Stimulated activated CD8-positive, alpha-beta memory T cell treated with anti-CD3 and anti-CD28 coated beads, Interleukin-2, amount 100 ng/mL, for 1 hour (primary cell): ENCODE measurements at regions not wholly inside any gene's neighbourhood (a gene's known extent, or its start where the extent isn't known, plus 50 kb on each side); places are given as distances from the start of the nearest gene placed in this dataset.
"Not testable (repeated sequence)": the region's sequence is repeated elsewhere in the genome, so short reads cannot be mapped to it uniquely, and the experiment has no call there.

Experiments used
- DNase-seq, 2 donors: peaks; one replicate each; pipeline ENCODE4 v3.0.0-alpha.2; 2020; ENCODE audit warnings: low read depth in 2 of 2

GRCh38 chr13:71214821-71215220 is 652.2 kb downstream of the DACH1 start:
- DNase-seq: no peak

DNA sequence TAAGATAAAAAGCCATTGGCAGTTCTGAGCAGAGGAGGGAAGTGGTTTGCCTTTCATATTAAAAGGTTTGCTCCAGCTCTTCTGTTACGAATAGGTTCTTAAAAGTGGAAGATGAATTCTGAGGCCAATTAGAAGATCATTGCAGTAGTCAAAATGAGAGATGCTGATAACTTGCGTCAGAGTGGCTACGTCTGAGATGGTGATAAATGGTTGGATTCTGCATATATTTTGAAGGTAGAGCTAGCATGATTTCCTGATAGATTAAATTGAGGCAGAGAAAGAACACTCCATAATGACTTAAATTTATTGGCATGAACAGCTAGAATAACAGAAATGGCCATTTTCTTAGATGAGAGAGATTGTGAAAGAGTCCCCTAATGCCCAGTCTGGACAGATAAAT is 652.6 kb downstream of the DACH1 start:
- no peak for DNase-seq

GRCh38 chr13:71213252-71213821 is 653.7 kb downstream of the DACH1 start:
- DNase-seq: no peak

- no peak for DNase-seq
These were observed 656.1 kb downstream of the DACH1 start for GRCh38 chr13:71210861-71211260.

- no peak for DNase-seq
These were observed 657.8 kb downstream of the DACH1 start for GRCh38 chr13:71209217-71209616.

DNA sequence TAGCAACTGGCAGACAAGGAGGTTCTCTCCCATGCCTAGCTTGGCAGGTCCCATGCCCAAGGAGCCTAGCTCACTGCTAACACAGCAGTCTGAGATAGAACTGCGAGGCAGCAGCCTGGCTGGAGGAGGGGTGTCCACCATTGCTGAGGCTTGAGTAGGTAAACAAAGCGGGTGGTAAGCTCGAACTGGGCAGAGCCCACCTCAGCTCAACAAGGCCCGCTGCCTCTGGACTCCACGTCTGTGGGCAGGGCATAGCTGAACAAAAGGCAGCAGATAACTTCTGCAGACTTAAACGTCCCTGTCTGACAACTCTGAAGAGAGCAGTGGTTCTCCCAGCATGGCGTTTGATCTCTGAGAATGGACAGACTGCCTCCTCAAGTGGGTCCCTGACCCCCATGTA is 682.4 kb downstream of the DACH1 start:
- DNase-seq: not testable (repeated sequence)

- DNase-seq: not testable (repeated sequence)
These were observed 683.7 kb downstream of the DACH1 start for GRCh38 chr13:71183352-71183751.

DNA sequence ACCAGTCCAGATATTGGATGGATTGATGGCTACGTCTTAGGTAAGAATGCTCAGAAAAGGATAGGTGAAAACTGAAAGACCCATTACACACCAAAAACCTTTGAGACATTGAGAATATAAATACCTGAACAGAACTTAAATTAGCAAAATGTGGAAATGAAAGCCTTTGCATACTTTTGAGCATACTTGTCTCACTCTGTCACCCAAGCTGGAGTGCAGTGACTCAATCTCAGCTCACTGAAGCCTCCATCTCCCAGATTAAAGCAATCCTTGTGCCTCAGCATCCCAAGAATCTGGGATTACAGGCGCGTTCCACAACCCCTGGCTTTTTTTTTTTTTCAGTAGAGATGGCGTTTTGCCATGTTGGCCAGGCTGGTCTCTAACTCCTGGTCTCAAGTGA is 695.3 kb downstream of the DACH1 start:
- DNase-seq: no peak

- DNase-seq: no peak
These were observed 697.8 kb downstream of the DACH1 start for GRCh38 chr13:71169180-71169579.

DNA sequence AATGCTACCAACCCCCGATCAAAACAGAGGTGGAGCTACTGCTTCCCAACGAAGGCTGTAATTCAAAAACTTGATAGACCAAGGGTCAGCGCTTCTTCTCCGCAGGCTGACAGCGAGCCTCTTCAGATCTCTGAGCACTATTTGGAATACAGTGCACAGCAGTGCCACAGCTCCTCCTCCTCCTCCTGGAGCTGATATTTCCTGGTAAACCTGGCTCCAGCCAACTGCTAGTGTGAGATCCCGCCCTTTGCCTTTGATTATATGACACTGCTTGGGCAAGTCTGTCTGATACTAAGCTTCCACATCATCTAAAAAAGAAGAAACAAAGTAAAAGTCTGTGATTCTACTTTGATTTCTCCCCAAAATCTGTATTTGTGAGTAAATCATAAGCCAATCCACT is 710.5 kb downstream of the DACH1 start:
- no peak for DNase-seq

- no peak for DNase-seq
These were observed 717.3 kb downstream of the DACH1 start for GRCh38 chr13:71149498-71150363.

- no peak for DNase-seq
These were observed 718.0 kb downstream of the DACH1 start for GRCh38 chr13:71149046-71149445.

DNA sequence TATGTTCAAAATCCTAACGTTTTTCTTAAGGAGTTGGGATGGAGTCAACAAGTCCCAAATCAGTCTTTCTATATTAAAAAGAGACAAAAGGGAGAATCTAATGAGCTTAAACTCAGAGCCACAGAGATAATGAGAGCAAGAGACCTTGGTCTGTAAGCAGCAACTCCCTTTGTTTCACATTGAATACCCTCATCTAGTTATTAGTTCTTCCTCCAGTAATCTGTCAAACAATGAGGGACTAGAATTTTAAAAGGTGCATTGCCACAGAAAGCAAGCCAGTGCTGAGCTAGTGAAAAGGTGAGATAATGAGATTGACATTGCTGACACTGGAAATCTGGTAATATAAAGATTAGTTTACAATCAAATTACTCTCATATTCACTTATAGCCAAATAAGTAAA is 718.6 kb downstream of the DACH1 start:
- DNase-seq: no peak

DNA sequence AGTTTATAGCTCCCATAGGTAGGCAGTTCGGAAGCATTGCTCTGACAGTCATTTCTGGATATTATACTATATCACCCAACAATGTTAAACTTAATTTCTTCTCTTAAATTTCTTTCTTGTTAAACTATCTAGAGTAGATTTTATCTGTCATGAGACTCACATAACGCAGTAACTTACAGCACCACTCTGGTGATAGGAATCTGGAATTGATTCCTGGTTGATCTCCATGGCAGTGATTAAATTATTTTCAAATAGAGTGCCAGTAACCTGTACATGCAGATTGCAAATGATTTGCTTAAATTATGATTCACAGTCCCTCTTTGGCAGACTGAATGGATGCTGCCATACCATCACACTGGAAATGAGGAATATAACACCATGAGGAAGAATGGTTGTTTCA is 722.1 kb downstream of the DACH1 start:
- no peak for DNase-seq

DNA sequence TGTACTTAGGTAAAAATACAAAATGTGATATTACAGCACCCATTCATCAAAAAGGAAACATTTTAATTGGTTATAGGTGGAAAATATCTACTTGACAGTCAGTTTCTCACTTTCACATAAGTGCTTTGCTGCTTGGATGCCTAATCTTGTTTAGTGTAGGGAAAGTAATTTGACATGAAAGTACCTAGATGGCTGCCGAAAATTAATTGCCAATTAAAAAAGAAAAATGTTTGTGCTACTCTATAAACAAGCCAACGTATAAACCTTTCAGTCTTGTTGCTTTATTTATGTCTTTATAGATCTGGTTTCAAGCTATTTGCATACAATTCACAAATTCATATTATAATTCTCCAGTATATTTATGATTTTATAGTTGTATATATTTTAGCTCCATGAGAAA is 729.9 kb downstream of the DACH1 start:
- no peak for DNase-seq

DNA sequence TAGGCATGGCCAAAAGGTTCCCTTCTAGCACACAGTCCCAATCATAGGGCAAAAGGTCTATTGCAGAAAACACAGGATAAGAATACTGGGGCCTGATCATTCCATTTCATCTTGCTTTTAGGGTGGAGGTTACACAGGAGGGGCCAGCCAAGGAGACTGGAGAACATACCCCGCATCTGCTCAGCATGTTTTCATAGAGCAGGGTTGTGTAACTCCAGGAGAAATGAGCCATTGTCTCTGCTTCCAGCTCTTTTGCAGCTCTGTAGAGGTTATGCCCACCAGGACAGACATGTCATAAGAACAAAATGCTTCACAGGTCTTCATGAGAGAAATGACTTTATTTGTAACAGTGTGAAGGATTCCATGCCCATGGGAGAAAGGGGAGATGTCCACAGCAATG is 742.8 kb downstream of the DACH1 start:
- DNase-seq: no peak

GRCh38 chr13:71118779-71119364 is 748.1 kb downstream of the DACH1 start:
- DNase-seq: no peak

- DNase-seq: no peak
These were observed 749.1 kb downstream of the DACH1 start for GRCh38 chr13:71117920-71118319.

DNA sequence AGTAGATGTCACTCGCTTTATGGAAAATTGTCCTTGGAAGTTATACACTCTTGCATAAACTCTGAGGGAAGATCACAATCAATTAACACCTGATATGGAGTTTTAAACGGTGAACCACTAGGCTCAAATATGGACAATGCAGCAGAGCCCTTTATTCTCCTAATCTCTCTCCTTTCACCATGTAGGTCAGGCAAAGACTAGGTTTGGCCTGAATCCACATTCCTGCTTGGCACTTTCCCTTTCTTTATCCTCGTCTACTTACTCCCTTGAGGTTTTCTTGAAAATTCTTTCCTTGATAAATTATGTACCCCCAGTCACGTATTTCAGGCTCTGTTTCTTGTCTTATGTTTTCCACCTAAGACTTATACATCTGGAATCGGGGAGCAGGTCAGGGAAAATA is 751.7 kb downstream of the DACH1 start:
- no peak for DNase-seq

GRCh38 chr13:71096421-71096820 is 770.6 kb downstream of the DACH1 start:
- no peak for DNase-seq

- no peak for DNase-seq
These were observed 776.0 kb downstream of the DACH1 start for GRCh38 chr13:71090990-71091389.

DNA sequence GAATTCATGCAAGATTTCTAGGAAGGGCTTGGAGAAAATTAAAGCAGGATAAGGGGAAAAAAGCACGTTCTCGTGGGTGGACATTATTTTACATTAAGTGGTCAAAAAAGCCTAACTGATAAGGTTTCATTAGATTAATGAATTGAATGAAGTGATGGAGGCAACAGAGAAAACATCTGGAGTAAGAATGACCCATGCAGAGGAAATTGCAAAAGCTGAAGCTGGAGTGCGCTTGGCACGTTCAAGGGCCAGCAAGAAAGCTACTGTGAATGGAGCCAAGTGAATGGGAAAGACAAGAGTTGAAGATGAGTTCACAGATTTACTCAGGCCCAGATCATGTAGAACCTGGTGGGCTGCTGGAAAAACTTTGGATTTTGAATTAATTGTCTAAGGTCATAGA is 777.9 kb downstream of the DACH1 start:
- DNase-seq: no peak

DNA sequence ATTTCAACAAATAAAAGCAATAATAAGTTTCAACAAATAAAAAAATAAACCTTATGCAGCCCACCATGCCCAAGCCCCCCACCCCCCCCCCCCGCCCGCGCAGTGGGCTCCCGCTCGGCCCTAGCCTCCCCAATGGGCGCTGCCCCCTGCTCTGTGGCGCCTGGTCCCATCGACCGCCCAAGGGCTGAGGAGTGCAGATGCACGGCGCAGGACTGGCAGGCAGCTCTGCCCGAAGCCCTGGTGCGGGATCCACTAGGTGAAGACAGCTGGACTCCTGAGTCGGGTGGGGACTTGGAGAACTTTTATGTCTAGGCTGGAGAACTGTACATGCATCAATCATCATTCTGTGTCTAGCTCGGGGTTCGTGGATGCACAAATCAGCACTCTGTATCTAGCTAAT is 779.6 kb downstream of the DACH1 start:
- DNase-seq: no peak
